ENCODE measurements at regions not wholly inside any gene's neighbourhood (a gene's known extent, or its start where the extent isn't known, plus 50 kb on each side); places are given as distances from the start of the nearest gene placed in this dataset.

DNA sequence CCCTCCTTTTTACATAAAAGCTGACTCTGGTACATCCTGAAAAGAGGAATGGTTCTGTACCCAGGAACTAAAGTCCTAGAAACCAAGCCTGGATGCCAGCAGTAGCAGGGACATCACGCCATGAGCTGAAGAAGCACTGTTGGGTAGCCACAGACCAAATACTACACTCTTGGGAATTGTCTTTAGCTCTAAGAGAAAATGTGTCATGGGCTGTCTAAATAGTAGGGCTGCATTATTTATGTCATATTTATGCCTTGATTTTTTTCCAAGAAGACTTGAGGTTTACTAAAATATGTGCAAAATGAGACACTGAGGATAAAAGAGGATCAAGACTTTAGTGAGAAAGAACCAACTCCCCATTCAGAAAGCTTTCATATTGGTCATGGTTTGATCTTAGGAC lies 213.6 kb downstream of the RAB38 start:
- TF ChIP-seq TCF4 (CRISPR knock-in tag; IDR thresholded peaks at IDR 0.05; ENCODE audit: borderline replicate concordance) (no peak), SNAI2 (CRISPR knock-in tag; IDR thresholded peaks at IDR 0.05) (no peak)
